ENCODE measurements at regions not wholly inside any gene's neighbourhood (a gene's known extent, or its start where the extent isn't known, plus 50 kb on each side); places are given as distances from the start of the nearest gene placed in this dataset.

- no peak overlapping the region for H2BK20ac ChIP-seq (ENCODE audit: low read depth, low read length)
- H3K4ac ChIP-seq (ENCODE audit: low read depth, low read length), result no peak overlapping the region
- H2AK5ac ChIP-seq (ENCODE audit: low read depth, low read length), result no peak overlapping the region
- H3K4me1 ChIP-seq (ENCODE audit: control insufficient read depth, insufficient read depth, low read length), result no peaks in the 10 kb centered on the region
- no peak overlapping the region for H4K8ac ChIP-seq (ENCODE audit: low read depth in 2 of 2, low read length in 2 of 2)
- peaks cover 25% of the 10 kb centered on the region for H3K9me3 ChIP-seq (ENCODE audit: control insufficient read depth, insufficient read depth, low read length)
- WGBS, 2 experiments (ENCODE audit: extremely low coverage in 2 of 2, insufficient read length in 1 of 2), result no CpG with 5 or more reads among the region's 1 CpG
- ATAC-seq (ENCODE audit: low read depth) (no peak), DNase-seq (no peak)
- H4K5ac ChIP-seq (ENCODE audit: low read depth, low read length), result no peak overlapping the region
- H3K23ac ChIP-seq (ENCODE audit: low read depth, low read length), result no peak overlapping the region
- no peak overlapping the region for H2BK15ac ChIP-seq (ENCODE audit: low read depth, low read length)
- no peak overlapping the region for H2BK120ac ChIP-seq (ENCODE audit: low read depth, low read length)
- no peaks in the 10 kb centered on the region for H3K79me1 ChIP-seq (ENCODE audit: low read depth in 1 of 2, low read length in 2 of 2)
- dilution Hi-C loops (cut with HindIII; ENCODE audit: low sequenced_read_pairs, unreplicated experiment) (no loop called here), intact Hi-C loops (cut with micrococcal nuclease) (no loop called here), in situ Hi-C loops (cut with MboI; ENCODE audit: low sequenced_read_pairs) (no loop called here)
- ChIA-PET CTCF (no interaction called here), POLR2A (ENCODE audit: unreplicated experiment) (no interaction called here)
- no peak overlapping the region for H3K4me2 ChIP-seq (ENCODE audit: low read depth, low read length)
- no peak overlapping the region for H3K27ac ChIP-seq (ENCODE audit: insufficient read depth, low read length)
- no peak overlapping the region for H3K14ac ChIP-seq (replicated peaks; ENCODE audit: low read depth, low read length)
- TF ChIP-seq MXI1 (IDR thresholded peaks at IDR 0.05; ENCODE audit: borderline replicate concordance, low read depth, low read length), result no peak
- TF ChIP-seq RFX5 (IDR thresholded peaks at IDR 0.05; ENCODE audit: low read depth, low read length), result no peak
- no peak for TF ChIP-seq NFE2L2 (IDR thresholded peaks at IDR 0.05; ENCODE audit: low read depth, low read length)
- TF ChIP-seq FOS (IDR thresholded peaks at IDR 0.05; ENCODE audit: low read depth, low read length), result no peak
- TF ChIP-seq BHLHE40 (IDR thresholded peaks at IDR 0.05; ENCODE audit: low read depth, low read length), result no peak
- TF ChIP-seq RCOR1 (IDR thresholded peaks at IDR 0.05; ENCODE audit: insufficient replicate concordance, low read length), result no peak
- no peak for TF ChIP-seq CHD1 (IDR thresholded peaks at IDR 0.05; ENCODE audit: low read depth, low read length)
- H2AFZ ChIP-seq (replicated peaks; ENCODE audit: low read length, poor library complexity), result no peak overlapping the region
- no peak overlapping the region for H3K9ac ChIP-seq (ENCODE audit: low read depth, low read length)
- H3K36me3 ChIP-seq (ENCODE audit: control insufficient read depth, insufficient read depth, low read length), result no peaks in the 10 kb centered on the region
- H4K91ac ChIP-seq (ENCODE audit: insufficient read depth, low read depth, low read length), result no peak overlapping the region
- no peak overlapping the region for H3K4me3 ChIP-seq (ENCODE audit: insufficient read depth, low read depth, low read length)
- no TSS peak for BruUV-seq (replicated peaks)
- H4K20me1 ChIP-seq (ENCODE audit: insufficient read depth, low read length), result no peaks in the 10 kb centered on the region
- no peaks in the 10 kb centered on the region for H3K9me1 ChIP-seq (ENCODE audit: insufficient read depth, low read length)
- H3K56ac ChIP-seq (ENCODE audit: extremely low read depth, insufficient read depth, low read length), result no peak overlapping the region
- no peak overlapping the region for H2AK9ac ChIP-seq (replicated peaks; ENCODE audit: low read depth, low read length, poor library complexity)
- no peak overlapping the region for H3K18ac ChIP-seq (ENCODE audit: low read depth, low read length)
- H2BK5ac ChIP-seq (ENCODE audit: low read depth, low read length, poor library complexity, severe bottlenecking), result no peak overlapping the region
- no peaks in the 10 kb centered on the region for H3K27me3 ChIP-seq (ENCODE audit: control insufficient read depth, insufficient read depth, low read length)
Measured at GRCh38 chr7:51452694-51453093, 136.1 kb upstream of the COBL start.
